Neuronal stem cell (in vitro differentiated cells): ENCODE measurements at regions not wholly inside any gene's neighbourhood (a gene's known extent, or its start where the extent isn't known, plus 50 kb on each side); places are given as distances from the start of the nearest gene placed in this dataset.

ENCODE experiments used
- DNase-seq: peaks from one replicate; pipeline ENCODE4 v3.0.0-alpha.2; 2013; ENCODE audit warnings: low spot score
- H2AFZ ChIP-seq: one replicate; pipeline ENCODE4 v1.6.1; 2013; ENCODE audit warnings: mild to moderate bottlenecking, low read length, inconsistent platforms
- H2AK5ac ChIP-seq: 2 replicates; pipeline ENCODE4 v1.6.1; 2013; ENCODE audit warnings: low read depth, mild to moderate bottlenecking, inconsistent platforms, low read length, moderate library complexity, mixed read lengths
- H2BK120ac ChIP-seq: 2 replicates; pipeline ENCODE4 v1.6.1; 2013; ENCODE audit warnings: low read depth, mild to moderate bottlenecking, inconsistent platforms, low read length, moderate library complexity, mixed read lengths
- H2BK12ac ChIP-seq: one replicate; pipeline ENCODE4 v1.6.1; 2013; ENCODE audit warnings: low read length, inconsistent platforms
- H2BK15ac ChIP-seq: 2 replicates; pipeline ENCODE4 v1.6.1; 2013; ENCODE audit warnings: mild to moderate bottlenecking, low read length, inconsistent platforms, mixed read lengths
- H2BK5ac ChIP-seq: one replicate; pipeline ENCODE4 v1.6.1; 2013; ENCODE audit warnings: inconsistent platforms, mild to moderate bottlenecking, low read length, moderate library complexity
- H3K14ac ChIP-seq: one replicate; pipeline ENCODE4 v1.6.1; 2013; ENCODE audit warnings: low read length, inconsistent platforms
- H3K18ac ChIP-seq: 2 replicates; pipeline ENCODE4 v1.6.1; 2013; ENCODE audit warnings: low read length, inconsistent platforms
- H3K23ac ChIP-seq: 2 replicates; pipeline ENCODE4 v1.6.1; 2013; ENCODE audit warnings: low read depth, mild to moderate bottlenecking, mixed read lengths, low read length, inconsistent platforms; ENCODE audit not compliant: poor library complexity
- H3K27ac ChIP-seq: replicated peaks from 3 replicates; pipeline ENCODE4 v1.5.1; 2013; ENCODE audit warnings: low read length, inconsistent platforms
- H3K27me3 ChIP-seq, 3 experiments: 2 replicates each; pipeline ENCODE4 v1.6.1; 2013; ENCODE audit warnings: low read length in 3 of 3, mild to moderate bottlenecking in 2 of 3, inconsistent platforms in 1 of 3, low read depth in 1 of 3, mixed read lengths in 1 of 3, moderate library complexity in 1 of 3; ENCODE audit not compliant: control insufficient read depth in 3 of 3, insufficient read depth in 3 of 3
- H3K36me3 ChIP-seq, 2 donors: replicated peaks in 1 of 2; 2 replicates each; pipeline ENCODE4 v1.6.1; 2013; ENCODE audit warnings: low read length in 2 of 2; ENCODE audit not compliant: control insufficient read depth in 2 of 2, insufficient read depth in 2 of 2
- H3K4ac ChIP-seq: 2 replicates; pipeline ENCODE4 v1.6.1; 2013; ENCODE audit warnings: inconsistent platforms, mild to moderate bottlenecking, low read length, moderate library complexity
- H3K4me1 ChIP-seq, 2 donors: 1 replicate in 1 of 2; 2 replicates in 1 of 2; pipeline ENCODE4 v1.6.1; 2013; ENCODE audit warnings: low read length in 2 of 2, low read depth in 1 of 2; ENCODE audit not compliant: control insufficient read depth in 2 of 2, insufficient read depth in 1 of 2
- H3K4me2 ChIP-seq: one replicate; pipeline ENCODE4 v1.6.1; 2013; ENCODE audit warnings: mild to moderate bottlenecking, low read length, inconsistent platforms; ENCODE audit not compliant: insufficient read depth, poor library complexity, severe bottlenecking
- H3K4me3 ChIP-seq, 2 donors: 2 replicates each; pipeline ENCODE4 v1.5.1; 2013; ENCODE audit warnings: low read length in 2 of 2, mild to moderate bottlenecking in 2 of 2, inconsistent platforms in 1 of 2, moderate library complexity in 1 of 2
- H3K79me1 ChIP-seq: one replicate; pipeline ENCODE4 v1.6.1; 2013; ENCODE audit warnings: low read depth, mild to moderate bottlenecking, inconsistent platforms, low read length, moderate library complexity
- H3K9ac ChIP-seq: one replicate; pipeline ENCODE4 v1.6.1; 2013; ENCODE audit warnings: mild to moderate bottlenecking, low read depth, low read length, inconsistent platforms; ENCODE audit not compliant: poor library complexity
- H3K9me3 ChIP-seq, 2 donors: replicated peaks in 1 of 2; 2 replicates each; pipeline versions ENCODE3 to v1.6.1; 2013; ENCODE audit warnings: low read length in 2 of 2, mild to moderate bottlenecking in 2 of 2, inconsistent platforms in 1 of 2, low read depth in 1 of 2, mixed read lengths in 1 of 2, moderate library complexity in 1 of 2; ENCODE audit not compliant: control insufficient read depth in 2 of 2, insufficient read depth in 1 of 2
- H4K8ac ChIP-seq: one replicate; pipeline ENCODE4 v1.6.1; 2013; ENCODE audit warnings: low read depth, mild to moderate bottlenecking, inconsistent platforms, low read length, moderate library complexity
- H4K91ac ChIP-seq: one replicate; pipeline ENCODE4 v1.6.1; 2013; ENCODE audit warnings: low read length, low read depth, mild to moderate bottlenecking, inconsistent platforms; ENCODE audit not compliant: poor library complexity
- WGBS, 2 donors: extraction: QIAGEN DNeasy Blood & Tissue Kit; methylation state at CpG; one replicate each; pipeline ENCODE4 v1.1.7; 2013; ENCODE audit warnings: missing lambda C conversion rate in 2 of 2, mixed read lengths in 1 of 2; ENCODE audit not compliant: insufficient read length in 2 of 2, insufficient replicate concordance in 1 of 2; ENCODE audit errors: extremely low coverage in 2 of 2; 5-methylcytosine and 5-hydroxymethylcytosine counted together

GRCh38 chr11:107177106-107177477, 158.8 kb upstream of the GUCY1A2 start:
- H3K9me3 ChIP-seq = no peaks in the 10 kb centered on the region
- no peak overlapping the region for H3K14ac ChIP-seq
- H3K27me3 ChIP-seq = no peaks in the 10 kb centered on the region
- H2AFZ ChIP-seq = no peak overlapping the region
- no peak overlapping the region for H3K23ac ChIP-seq
- no peak overlapping the region for H3K9ac ChIP-seq
- H3K18ac ChIP-seq = no peak overlapping the region
- no peak overlapping the region for H3K27ac ChIP-seq
- no peaks in the 10 kb centered on the region for H3K79me1 ChIP-seq
- no peak overlapping the region for H2BK12ac ChIP-seq
- no CpG with 5 or more reads among the region's 15 CpGs for WGBS, 2 donors
- DNase-seq = no peak
- H4K8ac ChIP-seq = no peak overlapping the region
- no peak overlapping the region for H3K4me2 ChIP-seq
- H4K91ac ChIP-seq = no peak overlapping the region
- no peak overlapping the region for H2BK15ac ChIP-seq
- H3K4me3 ChIP-seq = no peak overlapping the region
- H3K4ac ChIP-seq = no peak overlapping the region
- H3K4me1 ChIP-seq = peaks cover 0 to 6% of the 10 kb centered on the region in 2 donors
- no peak overlapping the region for H2BK120ac ChIP-seq
- no peak overlapping the region for H2AK5ac ChIP-seq
- H3K36me3 ChIP-seq = no peaks in the 10 kb centered on the region
- no peak overlapping the region for H2BK5ac ChIP-seq

- no peak overlapping the region for H2AK5ac ChIP-seq
- no peak overlapping the region for H3K14ac ChIP-seq
- H3K4me3 ChIP-seq = no peak overlapping the region
- no peaks in the 10 kb centered on the region for H3K36me3 ChIP-seq
- no peak overlapping the region for H2AFZ ChIP-seq
- no peak overlapping the region for H3K9ac ChIP-seq
- peaks cover 0 to 6% of the 10 kb centered on the region in 2 donors for H3K4me1 ChIP-seq
- no peak overlapping the region for H3K4ac ChIP-seq
- no peak overlapping the region for H2BK5ac ChIP-seq
- no peak overlapping the region for H2BK15ac ChIP-seq
- no peaks in the 10 kb centered on the region for H3K9me3 ChIP-seq
- WGBS, 2 donors = no CpG with 5 or more reads among the region's 37 CpGs
- H3K27me3 ChIP-seq = no peaks in the 10 kb centered on the region
- H3K23ac ChIP-seq = no peak overlapping the region
- H3K79me1 ChIP-seq = no peaks in the 10 kb centered on the region
- no peak overlapping the region for H3K4me2 ChIP-seq
- H4K91ac ChIP-seq = peak overlapping the region; percentile 59
- H4K8ac ChIP-seq = no peak overlapping the region
- DNase-seq = no peak
- no peak overlapping the region for H2BK12ac ChIP-seq
- no peak overlapping the region for H3K27ac ChIP-seq
- peak overlapping the region; percentile 41 for H3K18ac ChIP-seq
- H2BK120ac ChIP-seq = peak overlapping the region; percentile 52
Observed at GRCh38 chr11:107176148-107177105, 158.2 kb upstream of the GUCY1A2 start.

DNA sequence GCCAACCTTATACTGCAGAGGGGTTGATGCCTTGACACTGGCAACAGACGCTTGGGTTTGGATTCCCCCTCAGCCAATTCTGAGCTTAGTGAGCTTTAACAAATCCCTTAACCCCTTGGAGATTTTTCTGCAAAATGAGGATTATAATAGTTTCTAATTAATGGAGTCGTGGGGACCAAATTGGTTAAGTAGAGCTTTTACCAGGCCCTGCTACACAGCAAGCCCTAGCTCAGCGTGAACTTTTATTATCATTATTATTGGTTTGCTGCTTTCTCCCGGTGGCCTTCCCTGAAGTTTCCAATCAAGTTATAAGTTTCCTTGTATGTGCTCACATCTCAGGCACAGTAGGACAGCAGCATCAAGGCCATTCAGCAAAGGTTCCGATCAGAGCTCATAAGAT, 156.6 kb upstream of the GUCY1A2 start:
- Histone ChIP-seq H3K9me3 (no peaks in the 10 kb centered on the region), H3K4me1 (peaks cover 0 to 6% of the 10 kb centered on the region in 2 donors), H2AFZ (no peak overlapping the region), H3K18ac (no peak overlapping the region), H3K27ac (no peak overlapping the region), H2BK15ac (no peak overlapping the region), H3K79me1 (no peaks in the 10 kb centered on the region), H3K4ac (no peak overlapping the region), H3K36me3 (no peaks in the 10 kb centered on the region), H2BK120ac (no peak overlapping the region), H2BK5ac (no peak overlapping the region), H3K27me3 (no peaks in the 10 kb centered on the region), H3K14ac (no peak overlapping the region), H3K9ac (no peak overlapping the region), H2AK5ac (no peak overlapping the region), H3K23ac (no peak overlapping the region), H3K4me3 (no peak overlapping the region), H4K91ac (no peak overlapping the region), H4K8ac (no peak overlapping the region), H3K4me2 (no peak overlapping the region), H2BK12ac (no peak overlapping the region)
- no peak for DNase-seq
- no CpG with 5 or more reads among the region's 5 CpGs for WGBS, 2 donors

DNA sequence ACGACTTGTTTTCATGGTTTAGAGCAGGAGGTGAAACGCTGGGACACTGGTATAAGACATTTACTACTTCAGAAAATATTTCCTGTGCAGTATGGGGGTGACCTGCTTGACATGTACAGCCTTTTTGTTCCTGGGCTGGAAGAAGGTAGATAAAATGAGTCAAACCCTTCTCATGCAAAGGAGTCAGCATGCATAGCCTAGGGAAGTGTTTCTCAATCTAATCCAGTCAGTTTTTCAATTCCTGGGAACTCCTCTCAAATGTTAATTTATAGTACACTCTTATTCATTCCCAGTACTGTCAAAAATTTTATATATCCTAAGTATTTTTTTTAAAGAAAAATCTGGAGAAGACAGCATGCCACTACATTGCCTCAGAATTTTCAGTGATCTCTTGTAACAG, 154.7 kb upstream of the GUCY1A2 start:
- H3K4me2 ChIP-seq = no peak overlapping the region
- peak overlapping the region; percentile 7 for H2AFZ ChIP-seq

More for the DNA sequence above, 154.7 kb upstream of the GUCY1A2 start:
- Histone ChIP-seq H2AK5ac (no peak overlapping the region), H3K36me3 (no peaks in the 10 kb centered on the region), H2BK12ac (no peak overlapping the region), H2BK15ac (no peak overlapping the region), H3K79me1 (no peaks in the 10 kb centered on the region), H2BK5ac (no peak overlapping the region), H4K91ac (no peak overlapping the region), H3K23ac (no peak overlapping the region), H3K14ac (no peak overlapping the region), H3K4ac (no peak overlapping the region), H3K27me3 (no peaks in the 10 kb centered on the region), H3K27ac (no peak overlapping the region), H3K4me3 (no peak overlapping the region), H3K4me1 (peaks cover 0 to 6% of the 10 kb centered on the region in 2 donors), H4K8ac (no peak overlapping the region), H3K18ac (no peak overlapping the region), H3K9me3 (no peaks in the 10 kb centered on the region), H2BK120ac (no peak overlapping the region), H3K9ac (no peak overlapping the region)
- WGBS, 2 donors = no CpG with 5 or more reads among the region's 2 CpGs
- no peak for DNase-seq
